ENCODE measurements at regions not wholly inside any gene's neighbourhood (a gene's known extent, or its start where the extent isn't known, plus 50 kb on each side); places are given as distances from the start of the nearest gene placed in this dataset.

- TF ChIP-seq, protein P1, sequence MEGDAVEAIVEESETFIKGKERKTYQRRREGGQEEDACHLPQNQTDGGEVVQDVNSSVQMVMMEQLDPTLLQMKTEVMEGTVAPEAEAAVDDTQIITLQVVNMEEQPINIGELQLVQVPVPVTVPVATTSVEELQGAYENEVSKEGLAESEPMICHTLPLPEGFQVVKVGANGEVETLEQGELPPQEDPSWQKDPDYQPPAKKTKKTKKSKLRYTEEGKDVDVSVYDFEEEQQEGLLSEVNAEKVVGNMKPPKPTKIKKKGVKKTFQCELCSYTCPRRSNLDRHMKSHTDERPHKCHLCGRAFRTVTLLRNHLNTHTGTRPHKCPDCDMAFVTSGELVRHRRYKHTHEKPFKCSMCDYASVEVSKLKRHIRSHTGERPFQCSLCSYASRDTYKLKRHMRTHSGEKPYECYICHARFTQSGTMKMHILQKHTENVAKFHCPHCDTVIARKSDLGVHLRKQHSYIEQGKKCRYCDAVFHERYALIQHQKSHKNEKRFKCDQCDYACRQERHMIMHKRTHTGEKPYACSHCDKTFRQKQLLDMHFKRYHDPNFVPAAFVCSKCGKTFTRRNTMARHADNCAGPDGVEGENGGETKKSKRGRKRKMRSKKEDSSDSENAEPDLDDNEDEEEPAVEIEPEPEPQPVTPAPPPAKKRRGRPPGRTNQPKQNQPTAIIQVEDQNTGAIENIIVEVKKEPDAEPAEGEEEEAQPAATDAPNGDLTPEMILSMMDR (IDR thresholded peaks at IDR 0.05) = no peak
- TF ChIP-seq POLR2A (IDR thresholded peaks at IDR 0.05) = no peak
Observed at GRCh38 chr2:122486086-122486485, 730.6 kb downstream of the TSN start.

All from esophagus squamous epithelium (tissue), 4 donors.